ENCODE measurements at regions not wholly inside any gene's neighbourhood (a gene's known extent, or its start where the extent isn't known, plus 50 kb on each side); places are given as distances from the start of the nearest gene placed in this dataset.

GRCh38 chr9:87118594-87118993 lies 171.3 kb upstream of the GAS1 start:
- ChIA-PET CTCF (ENCODE audit: partially characterized antibody) (interaction anchor here (0.6 to 1.1 kb wide), 3 partner anchors 11 to 608 kb away, joined by 3 to 4 read pairs (median 4); no protein-coding TSS in a partner anchor), POLR2A (ENCODE audit: partially characterized antibody) (no interaction called here)
- H2BK5ac ChIP-seq (ENCODE audit: low read depth, low read length): no peak overlapping the region
- no peak overlapping the region for H2BK15ac ChIP-seq (ENCODE audit: low read length)
- no peaks in the 10 kb centered on the region for H3K79me1 ChIP-seq (ENCODE audit: low read depth, low read length)
- no peaks in the 10 kb centered on the region for H3K79me2 ChIP-seq (ENCODE audit: control insufficient read depth in 1 of 2, insufficient read depth in 2 of 2, low read length in 2 of 2)
- H2BK12ac ChIP-seq (ENCODE audit: low read depth, low read length): no peak overlapping the region
- no peak overlapping the region for H4K5ac ChIP-seq (ENCODE audit: insufficient read length, low read depth, low read length)
- no peak overlapping the region for H4K8ac ChIP-seq (ENCODE audit: extremely low read depth, insufficient read depth, low read length)
- no peak overlapping the region for H4K91ac ChIP-seq (replicated peaks; ENCODE audit: insufficient read length, low read length)
- no peaks in the 10 kb centered on the region for H3K4me1 ChIP-seq (replicated peaks in 1 of 4; ENCODE audit: control insufficient read depth in 3 of 4, insufficient read depth in 4 of 4, low read length in 3 of 4)
- H3K4ac ChIP-seq (replicated peaks; ENCODE audit: insufficient read length, low read depth, low read length): no peak overlapping the region
- no peaks in the 10 kb centered on the region for H4K20me1 ChIP-seq (replicated peaks in 1 of 2; ENCODE audit: control insufficient read depth in 1 of 2, insufficient read depth in 2 of 2, low read length in 2 of 2)
- H2AK5ac ChIP-seq (ENCODE audit: low read depth, low read length): no peak overlapping the region
- H3K14ac ChIP-seq (ENCODE audit: insufficient read length): no peak overlapping the region
- no peak overlapping the region for H2BK120ac ChIP-seq (replicated peaks; ENCODE audit: low read depth, low read length)
- DNase-seq (ENCODE audit: low read depth in 1 of 2, low spot score in 2 of 2) (no peak), FAIRE-seq (no peak)
- TF ChIP-seq GABPA (IDR thresholded peaks at IDR 0.05; ENCODE audit: borderline replicate concordance, insufficient read depth, low read length): no peak
- TF ChIP-seq, protein P1, sequence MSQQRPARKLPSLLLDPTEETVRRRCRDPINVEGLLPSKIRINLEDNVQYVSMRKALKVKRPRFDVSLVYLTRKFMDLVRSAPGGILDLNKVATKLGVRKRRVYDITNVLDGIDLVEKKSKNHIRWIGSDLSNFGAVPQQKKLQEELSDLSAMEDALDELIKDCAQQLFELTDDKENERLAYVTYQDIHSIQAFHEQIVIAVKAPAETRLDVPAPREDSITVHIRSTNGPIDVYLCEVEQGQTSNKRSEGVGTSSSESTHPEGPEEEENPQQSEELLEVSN (IDR thresholded peaks at IDR 0.05): no peak
- no peak for TF ChIP-seq PHF8 (conservative IDR thresholded peaks at IDR 0.05; ENCODE audit: low read depth, low read length)
- TF ChIP-seq SUZ12 (IDR thresholded peaks at IDR 0.05; ENCODE audit: low read length): no peak
- H3K4me2 ChIP-seq (ENCODE audit: insufficient read depth in 1 of 2, low read depth in 2 of 2, low read length in 2 of 2): no peak overlapping the region
- H3K4me3 ChIP-seq (ENCODE audit: extremely low read depth in 1 of 4, insufficient read depth in 2 of 4, low read depth in 3 of 4, low read length in 4 of 4): no peak overlapping the region
- no peak overlapping the region for H2AFZ ChIP-seq (ENCODE audit: low read length)
- H3K56ac ChIP-seq (replicated peaks; ENCODE audit: insufficient read length, low read depth, low read length): no peak overlapping the region
- no peaks in the 10 kb centered on the region for H3K36me3 ChIP-seq (ENCODE audit: control insufficient read depth in 2 of 4, insufficient read depth in 4 of 4, low read length in 3 of 4)
- 95% methylated on average over 1 of the region's 1 CpG; no CpG with 5 or more reads in 1 of the 2 experiments for WGBS, 2 experiments (ENCODE audit: extremely low coverage in 1 of 2, insufficient coverage in 1 of 2, insufficient read length in 1 of 2, insufficient replicate concordance in 2 of 2, low coverage in 1 of 2, low lambda C conversion rate in 2 of 2, missing lambda C conversion rate in 1 of 2)
- no peak overlapping the region for H3K23ac ChIP-seq (ENCODE audit: insufficient read length)
- H3K9ac ChIP-seq (replicated peaks in 1 of 4; ENCODE audit: extremely low read depth in 1 of 4, low read depth in 3 of 4, low read length in 3 of 4): no peak overlapping the region
- no peaks in the 10 kb centered on the region for H3K23me2 ChIP-seq (ENCODE audit: low read depth, low read length)
- no peak overlapping the region for H3K27ac ChIP-seq (ENCODE audit: low read depth, low read length)
- no peaks in the 10 kb centered on the region for H3K27me3 ChIP-seq (replicated peaks in 1 of 4; ENCODE audit: control insufficient read depth in 3 of 4, extremely low read depth in 1 of 4, insufficient read depth in 3 of 4, low read length in 3 of 4)
- H3K18ac ChIP-seq (ENCODE audit: extremely low read depth, low read length): no peak overlapping the region
- H3K9me3 ChIP-seq (ENCODE audit: insufficient read depth in 2 of 2, low read depth in 1 of 2, low read length in 1 of 2): no peaks in the 10 kb centered on the region
- H2BK20ac ChIP-seq (ENCODE audit: low read length): no peak overlapping the region
